Kidney (tissue), 10 donors: ENCODE measurements at regions not wholly inside any gene's neighbourhood (a gene's known extent, or its start where the extent isn't known, plus 50 kb on each side); places are given as distances from the start of the nearest gene placed in this dataset.
"Not testable (repeated sequence)": the region's sequence is repeated elsewhere in the genome, so short reads cannot be mapped to it uniquely, and the experiment has no call there.

ENCODE experiments used
- DNase-seq, 5 donors: peaks; one replicate each; pipeline ENCODE4 v3.0.0-alpha.2; 2013 to 2020
- FAIRE-seq: peaks from 2 replicates; lab custom pipeline; 2012; peaks lifted over from hg19 to GRCh38; lab: Jason Lieb, UNC
- H3K27ac ChIP-seq, 2 donors: one replicate each; pipeline ENCODE4 v1.7.0; 2013; ENCODE audit warnings: low read depth in 2 of 2, low read length in 2 of 2, inconsistent platforms in 1 of 2
- H3K27me3 ChIP-seq: one replicate; pipeline ENCODE4 v1.7.1; 2013; ENCODE audit warnings: low read length, inconsistent platforms; ENCODE audit not compliant: control insufficient read depth, insufficient read depth
- H3K36me3 ChIP-seq, 3 donors: one replicate each; pipeline versions ENCODE4 v1.7.0 to v1.7.1; 2013; ENCODE audit warnings: low read length in 3 of 3, control low read depth in 1 of 3, inconsistent platforms in 1 of 3; ENCODE audit not compliant: insufficient read depth in 3 of 3, control insufficient read depth in 2 of 3
- H3K4me1 ChIP-seq, 3 donors: one replicate each; pipeline versions ENCODE4 v1.7.0 to v1.7.1; 2013; ENCODE audit warnings: low read length in 3 of 3, inconsistent platforms in 1 of 3, low read depth in 1 of 3; ENCODE audit not compliant: control insufficient read depth in 2 of 3, insufficient read depth in 2 of 3
- H3K4me3 ChIP-seq, 3 donors: one replicate each; pipeline versions ENCODE4 v1.7.0 to v1.8.1; 2013; ENCODE audit warnings: low read length in 3 of 3, control low read depth in 1 of 3, inconsistent platforms in 1 of 3
- H3K9ac ChIP-seq, 3 donors: one replicate each; pipeline versions ENCODE4 v1.7.0 to v1.7.1; 2013; ENCODE audit warnings: low read length in 3 of 3, control low read depth in 1 of 3, inconsistent platforms in 1 of 3
- H3K9me3 ChIP-seq, 3 donors: one replicate each; pipeline versions ENCODE4 v1.7.0 to v1.7.1; 2013; ENCODE audit warnings: low read length in 3 of 3, control low read depth in 1 of 3, inconsistent platforms in 1 of 3; ENCODE audit not compliant: control insufficient read depth in 2 of 3, insufficient read depth in 1 of 3
- intact Hi-C: fragments of 100-400 bp; cut with DNase I; formaldehyde crosslinking; loops from one replicate; pipeline ENCODE4 v1.11.1; 2022
- donor health status: control.
- donor health status: control.
- donor health status: DM: yes; HTN: yes; CAD: no.
- donor health status: Normal renal cell carcinoma (clear cell type).

- H3K27ac ChIP-seq, intact Hi-C loops, H3K27me3 ChIP-seq, H3K9me3 ChIP-seq, H3K4me3 ChIP-seq, H3K36me3 ChIP-seq, H3K9ac ChIP-seq, DNase-seq, FAIRE-seq, H3K4me1 ChIP-seq: not testable (repeated sequence)
Measured at GRCh38 chr1:120273363-120273762, 97.0 kb upstream of the SEC22B start.

- H3K9ac ChIP-seq, H3K4me3 ChIP-seq, intact Hi-C loops, H3K9me3 ChIP-seq, DNase-seq, H3K27ac ChIP-seq, H3K36me3 ChIP-seq, FAIRE-seq, H3K27me3 ChIP-seq, H3K4me1 ChIP-seq: not testable (repeated sequence)
Measured at GRCh38 chr1:120272242-120272641, 95.9 kb upstream of the SEC22B start.

GRCh38 chr1:120271561-120272221 is 95.4 kb upstream of the SEC22B start:
- DNase-seq, H3K27me3 ChIP-seq, H3K9me3 ChIP-seq, H3K36me3 ChIP-seq, H3K9ac ChIP-seq, H3K4me3 ChIP-seq, FAIRE-seq, H3K4me1 ChIP-seq, H3K27ac ChIP-seq, intact Hi-C loops: not testable (repeated sequence)

GRCh38 chr1:120267894-120268551 is 91.7 kb upstream of the SEC22B start:
- H3K4me3 ChIP-seq, H3K9me3 ChIP-seq, intact Hi-C loops, H3K9ac ChIP-seq, DNase-seq, H3K4me1 ChIP-seq, FAIRE-seq, H3K27me3 ChIP-seq, H3K36me3 ChIP-seq, H3K27ac ChIP-seq: not testable (repeated sequence)

GRCh38 chr1:120264564-120264963 is 88.2 kb upstream of the SEC22B start:
- FAIRE-seq, H3K36me3 ChIP-seq, H3K27me3 ChIP-seq, H3K27ac ChIP-seq, H3K9ac ChIP-seq, H3K4me3 ChIP-seq, H3K9me3 ChIP-seq, H3K4me1 ChIP-seq, intact Hi-C loops, DNase-seq: not testable (repeated sequence)

- H3K9me3 ChIP-seq, H3K4me1 ChIP-seq, H3K9ac ChIP-seq, FAIRE-seq, DNase-seq, H3K36me3 ChIP-seq, H3K27ac ChIP-seq, intact Hi-C loops, H3K27me3 ChIP-seq, H3K4me3 ChIP-seq: not testable (repeated sequence)
Measured at GRCh38 chr1:120262791-120263751, 86.8 kb upstream of the SEC22B start.

GRCh38 chr1:120257778-120258105 is 81.4 kb upstream of the SEC22B start:
- H3K27ac ChIP-seq, FAIRE-seq, intact Hi-C loops: not testable (repeated sequence)

More at GRCh38 chr1:120257778-120258105, 81.4 kb upstream of the SEC22B start:
- not testable (repeated sequence) for H3K4me3 ChIP-seq, H3K4me1 ChIP-seq, H3K36me3 ChIP-seq, H3K27me3 ChIP-seq, DNase-seq, H3K9ac ChIP-seq, H3K9me3 ChIP-seq
